Heart right ventricle (tissue), 16 donors: ENCODE measurements at regions not wholly inside any gene's neighbourhood (a gene's known extent, or its start where the extent isn't known, plus 50 kb on each side); places are given as distances from the start of the nearest gene placed in this dataset.
"Not testable (repeated sequence)": the region's sequence is repeated elsewhere in the genome, so short reads cannot be mapped to it uniquely, and the experiment has no call there.

Experiments
- ATAC-seq, 8 donors: fragments of 200-7000 bp; cut with Tn5 transposase; one replicate each; pipeline ENCODE4 v1.9.1; 2020; ENCODE audit warnings: mild to moderate bottlenecking in 8 of 8, moderate library complexity in 8 of 8, moderate number of reproducible peaks in 1 of 8
- DNase-seq, 2 donors: peaks; one replicate each; pipeline ENCODE4 v3.0.0-alpha.2; 2020
- H3K27ac ChIP-seq, 10 donors: fragments of 200-600 bp; sonication (generic) in 2 of 10; one replicate each; pipeline versions ENCODE4 v1.5.0 to v1.8.0; 2020 to 2022; ENCODE audit warnings: mild to moderate bottlenecking in 3 of 10
- H3K27me3 ChIP-seq, 7 donors: fragments of 200-600 bp; one replicate each; pipeline ENCODE4 v1.8.0; 2021 to 2022; ENCODE audit warnings: mild to moderate bottlenecking in 2 of 7
- H3K36me3 ChIP-seq, 9 donors: fragments of 200-600 bp; sonication (generic) in 1 of 9; one replicate each; pipeline versions ENCODE4 v1.5.0 to v1.8.0; 2020 to 2022; ENCODE audit warnings: mild to moderate bottlenecking in 2 of 9
- H3K4me1 ChIP-seq, 9 donors: fragments of 200-600 bp; sonication (generic) in 1 of 9; one replicate each; pipeline versions ENCODE4 v1.5.0 to v1.8.0; 2020 to 2022; ENCODE audit warnings: mild to moderate bottlenecking in 4 of 9
- H3K4me3 ChIP-seq, 10 donors: fragments of 200-600 bp; sonication (generic) in 2 of 10; one replicate each; pipeline versions ENCODE4 v1.5.0 to v1.8.0; 2020 to 2022; ENCODE audit warnings: mild to moderate bottlenecking in 7 of 10, moderate library complexity in 2 of 10
- H3K9me3 ChIP-seq, 11 donors: fragments of 200-600 bp in 10 of 11; sonication (generic) in 2 of 11; one replicate each; pipeline versions ENCODE4 v1.5.0 to v1.8.0; 2013 to 2022; ENCODE audit warnings: mild to moderate bottlenecking in 2 of 11, control low read depth in 1 of 11, moderate library complexity in 1 of 11
- WGBS, 2 donors: extraction: QIAGEN DNeasy Blood & Tissue Kit; methylation state at CpG; one replicate each; pipeline ENCODE4 v1.1.7; 2013; ENCODE audit warnings: inconsistent platforms in 1 of 2; 5-methylcytosine and 5-hydroxymethylcytosine counted together
- intact Hi-C, 10 donors: fragments of 100-400 bp; cut with DNase I; formaldehyde crosslinking; loops; one replicate each; pipeline versions ENCODE4 v1.11.1 to v1.14.2; 2022
- TF ChIP-seq, protein P1 (sequence below), 9 donors: fragments of 200-600 bp; sonication (generic) in 2 of 9; IDR thresholded peaks; one replicate each; pipeline versions ENCODE4 v1.5.0 to v1.8.0; 2021 to 2022; ENCODE audit warnings: antibody characterized with exemption in 9 of 9, mild to moderate bottlenecking in 5 of 9, moderate library complexity in 1 of 9
- donor health status: Arrhythmogenic right ventricular cardiomyopathy.
- donor health status: ischemic (EF 13 %, LVEDD 7.1; RV severe dilation, severe dysfunction).
- donor health status: healthy with polysubstance abuse.
- donor health status: DM: no; HTN: yes; CAD: no.
- donor health status: DM: no; HTN: no; CAD: no.
- donor health status: ischemic (EF 25% LVEDD 6.9; RV normal size, moderate dysfunction).
- donor health status: ischemic (EF 25% LVEDD 5.7; RV mildly dilated, moderate dysfunction).
- donor health status: healthy.
- donor health status: DM: yes; HTN: yes; CAD: no.
- donor health status: Ischemic cardiomyopathy.
- donor health status: ischemic (EF 35%, LVEDD 5.7; RV mildly dilated, moderate dysfunction).
- donor health status: nonischemic (EF 11% LVEDD 7.7; RV severe dilation, severe dysfunction).
- donor health status: DM: yes; HTN: yes; CAD: no.
- donor health status: PGD.
- donor health status: ischemic (EF 29% LVEDD 5.4; RV normal size, mild dysfunction).
- donor health status: nonischemic (EF 23%, LVEDD 6.1; RV moderate dilation, normal function).

DNA sequence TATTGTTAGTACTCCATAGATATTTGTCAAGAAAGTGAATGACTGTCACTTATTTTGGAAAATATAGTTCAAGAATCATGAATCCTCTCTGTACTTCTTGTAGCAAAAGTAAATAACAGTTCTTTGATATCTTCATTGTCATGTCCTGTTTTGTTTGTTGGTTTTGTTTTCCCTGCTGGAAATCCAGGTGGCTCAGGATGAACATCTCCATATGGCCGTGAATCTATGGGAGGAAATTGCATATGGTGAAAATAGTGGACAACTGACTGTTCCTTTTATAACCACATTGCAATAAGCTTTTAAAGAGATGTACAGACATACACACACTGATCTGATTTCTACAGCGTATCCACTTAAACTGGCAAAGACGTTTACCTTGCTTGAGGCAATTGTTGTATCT is 637.0 kb upstream of the RBFOX1 start:
- Histone ChIP-seq H3K4me1 (no peaks in the 10 kb centered on the region), H3K9me3 (peaks cover 0 to 9% (median 0%) of the 10 kb centered on the region in 11 donors), H3K36me3 (no peaks in the 10 kb centered on the region), H3K27ac (no peak overlapping the region), H3K4me3 (no peak overlapping the region), H3K27me3 (peaks cover 0 to 7% (median 0%) of the 10 kb centered on the region in 7 donors)
- DNase-seq = no peak
- 75 to 81% methylated on average over 3 of the region's 3 CpGs for WGBS, 2 donors
- TF ChIP-seq, protein P1, sequence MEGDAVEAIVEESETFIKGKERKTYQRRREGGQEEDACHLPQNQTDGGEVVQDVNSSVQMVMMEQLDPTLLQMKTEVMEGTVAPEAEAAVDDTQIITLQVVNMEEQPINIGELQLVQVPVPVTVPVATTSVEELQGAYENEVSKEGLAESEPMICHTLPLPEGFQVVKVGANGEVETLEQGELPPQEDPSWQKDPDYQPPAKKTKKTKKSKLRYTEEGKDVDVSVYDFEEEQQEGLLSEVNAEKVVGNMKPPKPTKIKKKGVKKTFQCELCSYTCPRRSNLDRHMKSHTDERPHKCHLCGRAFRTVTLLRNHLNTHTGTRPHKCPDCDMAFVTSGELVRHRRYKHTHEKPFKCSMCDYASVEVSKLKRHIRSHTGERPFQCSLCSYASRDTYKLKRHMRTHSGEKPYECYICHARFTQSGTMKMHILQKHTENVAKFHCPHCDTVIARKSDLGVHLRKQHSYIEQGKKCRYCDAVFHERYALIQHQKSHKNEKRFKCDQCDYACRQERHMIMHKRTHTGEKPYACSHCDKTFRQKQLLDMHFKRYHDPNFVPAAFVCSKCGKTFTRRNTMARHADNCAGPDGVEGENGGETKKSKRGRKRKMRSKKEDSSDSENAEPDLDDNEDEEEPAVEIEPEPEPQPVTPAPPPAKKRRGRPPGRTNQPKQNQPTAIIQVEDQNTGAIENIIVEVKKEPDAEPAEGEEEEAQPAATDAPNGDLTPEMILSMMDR (IDR thresholded peaks at IDR 0.05) = no peak
- intact Hi-C loops = no loop called here
- ATAC-seq = no peak

DNA sequence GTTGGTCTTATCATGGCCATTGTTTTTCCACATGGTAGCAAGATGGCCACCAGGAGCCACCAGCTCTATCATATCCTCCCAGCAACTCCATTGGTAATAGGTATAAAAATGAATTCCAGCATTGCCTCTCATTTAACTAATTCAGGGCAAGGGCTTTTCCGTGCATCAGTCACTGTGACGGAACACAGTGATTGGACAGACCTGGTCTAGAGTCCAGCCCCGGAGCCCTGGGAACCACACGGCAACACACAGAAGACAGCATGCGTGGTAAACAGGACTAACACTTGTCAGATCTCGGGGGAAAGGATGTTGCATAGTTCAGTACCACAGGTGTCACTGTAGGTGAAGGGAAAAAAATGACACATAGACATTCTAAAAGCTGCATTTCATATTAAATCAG is 638.0 kb upstream of the RBFOX1 start:
- WGBS, 2 donors = 67 to 70% methylated on average over 6 of the region's 6 CpGs
- H3K9me3 ChIP-seq = peaks cover 0 to 9% (median 0%) of the 10 kb centered on the region in 11 donors
- TF ChIP-seq, protein P1 (IDR thresholded peaks at IDR 0.05) = no peak
- no peaks in the 10 kb centered on the region for H3K36me3 ChIP-seq
- DNase-seq = no peak
- no peak overlapping the region for H3K4me3 ChIP-seq
- H3K27ac ChIP-seq = no peak overlapping the region
- no peaks in the 10 kb centered on the region for H3K4me1 ChIP-seq
- ATAC-seq = no peak
- H3K27me3 ChIP-seq = peaks cover 0 to 7% (median 0%) of the 10 kb centered on the region in 7 donors
- intact Hi-C loops = no loop called here

DNA sequence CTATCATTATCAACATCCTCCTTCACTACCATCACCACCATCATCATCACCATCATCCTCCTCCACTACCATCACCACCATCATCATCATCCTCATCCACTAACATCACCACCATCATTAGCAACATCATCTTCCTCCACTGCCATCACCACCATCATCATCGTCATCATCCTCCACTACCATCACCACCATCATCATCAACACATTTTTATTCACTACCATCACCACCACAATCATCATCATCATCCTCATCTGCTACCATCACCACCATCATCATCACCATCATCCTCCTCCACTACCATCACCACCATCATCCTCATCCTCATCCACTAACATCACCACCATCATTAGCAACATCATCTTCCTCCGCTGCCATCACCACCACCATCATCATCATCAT is 639.2 kb upstream of the RBFOX1 start:
- H3K27me3 ChIP-seq, H3K27ac ChIP-seq, H3K36me3 ChIP-seq, intact Hi-C loops, H3K4me3 ChIP-seq, ATAC-seq, H3K9me3 ChIP-seq, H3K4me1 ChIP-seq, DNase-seq: not testable (repeated sequence)
- WGBS, 2 donors = 86 to 91% methylated on average over 2 of the region's 2 CpGs

DNA sequence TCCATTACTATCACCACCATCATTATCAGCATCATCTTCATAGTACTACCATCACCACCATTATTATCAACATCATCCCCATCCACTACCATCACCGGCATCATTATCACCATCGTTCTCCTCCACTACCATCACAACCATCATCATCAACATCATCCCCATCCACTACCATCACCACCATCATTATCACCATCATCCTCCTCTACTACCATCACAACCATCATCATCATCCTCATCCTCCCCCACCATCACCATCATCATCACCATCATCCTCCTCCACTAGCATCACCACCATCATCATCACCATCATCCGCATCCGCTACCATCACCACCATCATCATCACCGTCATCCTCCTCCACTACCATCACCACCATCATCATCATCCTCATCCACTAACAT is 639.8 kb upstream of the RBFOX1 start:
- H3K4me1 ChIP-seq = no peaks in the 10 kb centered on the region
- H3K36me3 ChIP-seq = no peaks in the 10 kb centered on the region
- TF ChIP-seq, protein P1 (IDR thresholded peaks at IDR 0.05) = no peak
- peaks cover 0 to 7% (median 0%) of the 10 kb centered on the region in 7 donors for H3K27me3 ChIP-seq
- intact Hi-C loops = no loop called here
- no peak overlapping the region for H3K27ac ChIP-seq
- WGBS, 2 donors = 97 to 99% methylated on average over 5 of the region's 5 CpGs
- H3K9me3 ChIP-seq = peaks cover 0 to 9% (median 0%) of the 10 kb centered on the region in 11 donors
- H3K4me3 ChIP-seq = no peak overlapping the region
- DNase-seq (no peak), ATAC-seq (no peak)

DNA sequence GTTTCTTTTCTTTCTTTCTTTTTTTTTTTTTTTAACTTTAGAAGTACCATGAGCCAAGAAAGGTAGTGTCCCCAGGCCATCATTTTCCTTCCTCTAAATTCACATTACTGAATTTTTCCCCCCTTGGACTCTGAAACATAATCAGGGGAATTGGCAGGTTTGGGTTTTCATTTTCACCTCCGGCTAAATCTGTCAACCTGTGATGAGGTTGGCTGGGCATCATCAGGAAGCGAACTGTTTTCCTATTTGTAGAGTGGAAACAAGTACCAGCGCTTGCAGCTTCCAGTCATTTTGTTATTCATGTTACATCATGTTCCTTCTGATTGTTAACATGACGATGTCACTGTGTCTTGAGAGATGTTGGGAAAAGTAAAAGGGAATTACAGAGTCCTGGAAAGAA is 641.9 kb upstream of the RBFOX1 start:
- H3K27ac ChIP-seq = no peak overlapping the region
- ATAC-seq = no peak
- peaks cover 0 to 12% (median 0%) of the 10 kb centered on the region in 11 donors for H3K9me3 ChIP-seq
- intact Hi-C loops = no loop called here
- H3K36me3 ChIP-seq = no peaks in the 10 kb centered on the region
- H3K4me1 ChIP-seq = no peaks in the 10 kb centered on the region
- 70 to 72% methylated on average over 4 of the region's 4 CpGs for WGBS, 2 donors
- TF ChIP-seq, protein P1 (IDR thresholded peaks at IDR 0.05) = no peak
- H3K4me3 ChIP-seq = no peak overlapping the region
- H3K27me3 ChIP-seq = peaks cover 0 to 7% (median 0%) of the 10 kb centered on the region in 7 donors
- DNase-seq = no peak
